H1 (cell line): ENCODE measurements at regions not wholly inside any gene's neighbourhood (a gene's known extent, or its start where the extent isn't known, plus 50 kb on each side); places are given as distances from the start of the nearest gene placed in this dataset.

Source experiments
- CTCF ChIA-PET: fragments of 300-600 bp; sonication (Branson Sonifier 250); formaldehyde crosslinking; loops from one replicate; lab custom pipeline; 2021; ENCODE audit not compliant: partially characterized antibody; lab: Charles Lee
- POLR2A ChIA-PET: fragments of 300-600 bp; sonication (Branson Sonifier 250); formaldehyde crosslinking; loops from one replicate; lab custom pipeline; 2021; ENCODE audit warnings: inconsistent platforms; ENCODE audit not compliant: partially characterized antibody; lab: Charles Lee
- DNase-seq, 2 experiments: peaks; one replicate each; pipeline versions ENCODE4 v3.0.0 to v3.0.0-alpha.2; 2010 to 2022; ENCODE audit warnings: low spot score in 2 of 2, low read depth in 1 of 2, mixed read lengths in 1 of 2
- FAIRE-seq: peaks from 2 replicates; lab custom pipeline; 2011; peaks lifted over from hg19 to GRCh38; lab: Jason Lieb, UNC
- H2AFZ ChIP-seq: 2 replicates; pipeline ENCODE4 v1.8.1; 2012; ENCODE audit warnings: low read length, inconsistent platforms
- H2AK5ac ChIP-seq: 2 replicates; pipeline ENCODE4 v1.6.1; 2013; ENCODE audit warnings: low read depth, low read length
- H2BK120ac ChIP-seq: replicated peaks from 2 replicates; pipeline ENCODE3; 2013; ENCODE audit warnings: low read depth, low read length, inconsistent platforms
- H2BK12ac ChIP-seq: 2 replicates; pipeline ENCODE4 v1.6.1; 2013; ENCODE audit warnings: low read depth, low read length
- H2BK15ac ChIP-seq: 2 replicates; pipeline ENCODE4 v1.6.1; 2013; ENCODE audit warnings: low read length
- H2BK20ac ChIP-seq: 2 replicates; pipeline ENCODE4 v1.6.1; 2013; ENCODE audit warnings: low read length
- H2BK5ac ChIP-seq: 2 replicates; pipeline ENCODE4 v1.6.1; 2013; ENCODE audit warnings: low read depth, low read length
- H3K14ac ChIP-seq: 2 replicates; pipeline ENCODE4 v1.6.1; 2013; ENCODE audit warnings: inconsistent platforms; ENCODE audit not compliant: insufficient read length
- H3K18ac ChIP-seq: 2 replicates; pipeline ENCODE4 v1.6.1; 2013; ENCODE audit warnings: low read length; ENCODE audit errors: extremely low read depth
- H3K23ac ChIP-seq: 2 replicates; pipeline ENCODE4 v1.6.1; 2013; ENCODE audit warnings: inconsistent platforms; ENCODE audit not compliant: insufficient read length
- H3K23me2 ChIP-seq: 2 replicates; pipeline ENCODE4 v1.6.1; 2013; ENCODE audit warnings: low read depth, low read length
- H3K27ac ChIP-seq: 2 replicates; pipeline ENCODE4 v1.6.1; 2011; ENCODE audit warnings: low read depth, low read length, inconsistent platforms
- H3K27me3 ChIP-seq, 4 experiments: replicated peaks in 1 of 4; 1 replicate in 1 of 4; 2 replicates in 3 of 4; pipeline versions ENCODE4 v1.6.1 to v1.8.1; 2011 to 2013; ENCODE audit warnings: low read length in 3 of 4, mild to moderate bottlenecking in 3 of 4, inconsistent platforms in 2 of 4, mixed read lengths in 2 of 4, moderate library complexity in 1 of 4; ENCODE audit not compliant: control insufficient read depth in 3 of 4, insufficient read depth in 3 of 4; ENCODE audit errors: extremely low read depth in 1 of 4
- H3K36me3 ChIP-seq, 4 experiments: 2 replicates each; pipeline versions ENCODE4 v1.6.1 to v1.8.1; 2011 to 2013; ENCODE audit warnings: mild to moderate bottlenecking in 4 of 4, low read length in 3 of 4, moderate library complexity in 2 of 4, control low read depth in 1 of 4, inconsistent platforms in 1 of 4; ENCODE audit not compliant: insufficient read depth in 4 of 4, control insufficient read depth in 2 of 4
- H3K4ac ChIP-seq: replicated peaks from 2 replicates; pipeline ENCODE3; 2013; ENCODE audit warnings: low read length, low read depth, mixed read lengths, inconsistent platforms; ENCODE audit not compliant: insufficient read length
- H3K4me1 ChIP-seq, 4 experiments: replicated peaks in 1 of 4; 1 replicate in 1 of 4; 2 replicates in 3 of 4; pipeline versions ENCODE4 v1.6.1 to v1.8.1; 2011 to 2013; ENCODE audit warnings: low read length in 3 of 4, inconsistent platforms in 2 of 4, mixed read lengths in 1 of 4; ENCODE audit not compliant: insufficient read depth in 4 of 4, control insufficient read depth in 3 of 4
- H3K4me2 ChIP-seq, 2 experiments: 2 replicates each; pipeline versions ENCODE4 v1.6.1 to v1.8.1; 2011 to 2013; ENCODE audit warnings: low read depth in 2 of 2, low read length in 2 of 2, control low read depth in 1 of 2, inconsistent platforms in 1 of 2, mild to moderate bottlenecking in 1 of 2; ENCODE audit not compliant: insufficient read depth in 1 of 2
- H3K4me3 ChIP-seq, 4 experiments: fragments of 200-600, 300-600 bp in 1 of 4; sonication (generic), shearing (Covaris generic), sonication (Bioruptor Twin) in 1 of 4; 2 replicates each; pipeline versions ENCODE4 v1.5.1 to v1.8.1; 2011 to 2016; ENCODE audit warnings: low read length in 4 of 4, low read depth in 3 of 4, control low read depth in 2 of 4, inconsistent platforms in 2 of 4, mild to moderate bottlenecking in 2 of 4, mixed read lengths in 1 of 4, moderate library complexity in 1 of 4; ENCODE audit not compliant: insufficient read depth in 2 of 4; ENCODE audit errors: extremely low read depth in 1 of 4
- H3K56ac ChIP-seq: replicated peaks from 2 replicates; pipeline ENCODE3; 2013; ENCODE audit warnings: low read depth, mild to moderate bottlenecking, mixed read lengths, low read length, inconsistent platforms; ENCODE audit not compliant: insufficient read length
- H3K79me1 ChIP-seq: 2 replicates; pipeline ENCODE4 v1.6.1; 2013; ENCODE audit warnings: low read depth, low read length, control low read depth
- H3K79me2 ChIP-seq, 2 experiments: 2 replicates each; pipeline versions ENCODE4 v1.6.1 to v1.8.1; 2012 to 2013; ENCODE audit warnings: low read length in 2 of 2, mild to moderate bottlenecking in 2 of 2, inconsistent platforms in 1 of 2; ENCODE audit not compliant: insufficient read depth in 2 of 2, control insufficient read depth in 1 of 2
- H3K9ac ChIP-seq, 4 experiments: replicated peaks in 1 of 4; 1 replicate in 1 of 4; 2 replicates in 3 of 4; pipeline versions ENCODE4 v1.6.1 to v1.8.1; 2011 to 2013; ENCODE audit warnings: low read depth in 3 of 4, low read length in 3 of 4, control low read depth in 2 of 4, mild to moderate bottlenecking in 2 of 4, moderate library complexity in 2 of 4, inconsistent platforms in 1 of 4; ENCODE audit errors: extremely low read depth in 1 of 4
- H3K9me3 ChIP-seq, 2 experiments: 2 replicates each; pipeline versions ENCODE4 v1.6.1 to v1.8.1; 2012 to 2013; ENCODE audit warnings: mild to moderate bottlenecking in 2 of 2, moderate library complexity in 2 of 2, control low read depth in 1 of 2, inconsistent platforms in 1 of 2, low read depth in 1 of 2, low read length in 1 of 2, mixed read lengths in 1 of 2; ENCODE audit not compliant: insufficient read depth in 2 of 2
- H4K20me1 ChIP-seq, 2 experiments: replicated peaks in 1 of 2; 2 replicates each; pipeline versions ENCODE3 to v1.8.1; 2011 to 2013; ENCODE audit warnings: inconsistent platforms in 2 of 2, low read length in 2 of 2, mild to moderate bottlenecking in 1 of 2; ENCODE audit not compliant: insufficient read depth in 2 of 2, control insufficient read depth in 1 of 2
- H4K5ac ChIP-seq: 2 replicates; pipeline ENCODE4 v1.6.1; 2013; ENCODE audit warnings: low read length, low read depth, mixed read lengths, inconsistent platforms; ENCODE audit not compliant: insufficient read length
- H4K8ac ChIP-seq: 2 replicates; pipeline ENCODE4 v1.8.0; 2013; ENCODE audit warnings: mild to moderate bottlenecking, moderate library complexity, low read length, inconsistent platforms; ENCODE audit not compliant: insufficient read depth; ENCODE audit errors: extremely low read depth
- H4K91ac ChIP-seq: replicated peaks from 2 replicates; pipeline ENCODE3; 2013; ENCODE audit warnings: low read length, mixed read lengths, inconsistent platforms; ENCODE audit not compliant: insufficient read length
- CREB1 ChIP-seq: IDR thresholded peaks from 2 replicates; pipeline ENCODE4 v1.6.1; 2012; ENCODE audit warnings: inconsistent platforms
- EGR1 ChIP-seq: IDR thresholded peaks from 2 replicates; pipeline ENCODE4 v1.6.1; 2011; ENCODE audit warnings: low read depth, low read length, borderline replicate concordance
- GTF2F1 ChIP-seq: IDR thresholded peaks from 2 replicates; pipeline ENCODE4 v1.6.1; 2012; ENCODE audit warnings: low read depth, low read length, improper control_type of control experiment, borderline replicate concordance
- KDM1A ChIP-seq: fragments of 200-600, 300-600 bp; sonication (generic); IDR thresholded peaks from 2 replicates; pipeline ENCODE4 v1.7.1; 2016; ENCODE audit warnings: mild to moderate bottlenecking, low read length, borderline replicate concordance
- RAD21 ChIP-seq, 2 experiments: IDR thresholded peaks in 1 of 2; conservative IDR thresholded peaks in 1 of 2; 2 replicates each; pipeline ENCODE4 v1.6.1; 2011; ENCODE audit warnings: low read depth in 2 of 2, low read length in 2 of 2, improper control_type of control experiment in 1 of 2, inconsistent platforms in 1 of 2, mild to moderate bottlenecking in 1 of 2, moderate library complexity in 1 of 2
- SIRT6 ChIP-seq: IDR thresholded peaks from one replicate; pipeline ENCODE4 v1.7.1; 2012; ENCODE audit warnings: low read length, inconsistent platforms
- SUZ12 ChIP-seq: fragments of 200-600 bp; sonication (generic); IDR thresholded peaks from 2 replicates; pipeline ENCODE4 v1.6.1; 2012; ENCODE audit warnings: mild to moderate bottlenecking, inconsistent platforms, low read length, moderate library complexity, mixed read lengths
- TCF12 ChIP-seq: IDR thresholded peaks from 2 replicates; pipeline ENCODE4 v1.6.1; 2011; ENCODE audit warnings: low read depth, mild to moderate bottlenecking, low read length
- ZNF274 ChIP-seq: IDR thresholded peaks from 2 replicates; pipeline ENCODE4 v1.7.0; 2012; ENCODE audit warnings: low read length, borderline replicate concordance; ENCODE audit errors: extremely low read depth
- WGBS, 2 experiments: shearing (Covaris generic) in 1 of 2; methylation state at CpG; one replicate each; pipeline versions ENCODE4 v1.1.6 to v1.1.7; 2013 to 2015; ENCODE audit warnings: low lambda C conversion rate in 2 of 2, mixed read lengths in 2 of 2, inconsistent platforms in 1 of 2, low coverage in 1 of 2, missing lambda C conversion rate in 1 of 2; ENCODE audit not compliant: insufficient replicate concordance in 2 of 2, insufficient coverage in 1 of 2, insufficient read length in 1 of 2; ENCODE audit errors: extremely low coverage in 1 of 2, missing lambda C conversion rate in 1 of 2; 5-methylcytosine and 5-hydroxymethylcytosine counted together
- TF ChIP-seq, protein P1 (sequence below): IDR thresholded peaks from 2 replicates; pipeline ENCODE4 v1.6.1; 2012; ENCODE audit warnings: low read length, inconsistent platforms

DNA sequence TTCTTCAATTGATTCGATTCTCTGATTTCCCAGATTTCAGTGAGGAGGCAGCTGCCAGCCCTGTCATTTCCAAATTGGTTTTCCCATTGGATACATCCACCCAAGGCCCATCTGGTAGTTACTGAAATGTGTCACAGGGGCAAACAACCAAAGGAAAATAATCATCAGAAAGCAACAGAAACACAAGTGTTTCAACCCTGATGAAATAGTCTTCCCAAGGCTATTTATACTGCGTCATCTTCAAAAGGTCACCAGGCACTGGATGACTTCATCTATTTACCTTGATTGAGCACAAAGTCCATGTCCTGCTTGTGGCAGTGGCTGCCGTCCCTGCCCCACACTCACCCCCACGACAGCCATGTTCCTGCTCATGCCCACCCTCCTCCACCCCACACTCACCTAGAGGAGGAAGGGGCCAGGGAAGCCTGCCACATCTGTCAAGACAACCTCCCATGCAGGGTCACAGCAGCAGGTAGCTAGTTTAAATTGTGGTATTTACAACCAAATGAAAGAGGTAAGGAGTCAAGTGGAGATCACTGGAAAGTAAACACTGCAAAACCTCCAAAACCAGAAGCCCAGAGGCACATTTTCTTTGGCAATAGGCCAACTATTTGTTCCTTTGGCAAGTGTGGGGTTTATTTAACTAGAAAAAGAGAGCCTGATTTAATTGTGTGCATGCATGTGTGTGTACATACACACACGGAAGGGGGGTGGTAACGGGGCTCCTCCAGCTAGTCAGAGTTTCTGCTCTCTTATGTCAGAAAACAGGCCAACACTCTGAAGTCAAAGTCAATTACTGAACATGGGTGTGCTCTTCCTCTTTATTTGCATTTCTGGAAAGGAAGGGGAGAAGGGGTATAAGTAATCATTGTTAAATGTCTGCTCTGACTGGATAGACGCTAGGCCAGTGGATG is 49.5 kb upstream of the RAB4A start:
- Histone ChIP-seq H3K14ac (no peak overlapping the region), H3K4me2 (no peak overlapping the region), H4K8ac (no peak overlapping the region), H4K20me1 (peaks cover 0 to 2% of the 10 kb centered on the region in 2 experiments), H3K79me2 (no peaks in the 10 kb centered on the region), H3K4me1 (peaks cover 0 to 6% (median 2%) of the 10 kb centered on the region in 4 experiments; a peak in 4 of 7 replicates), H3K18ac (peak overlapping the region; percentile 40; the same call in 1 of the 2 replicates), H3K23ac (no peak overlapping the region), H2BK20ac (no peak overlapping the region), H3K9me3 (no peaks in the 10 kb centered on the region), H4K91ac (peak overlapping the region; percentile 12), H3K36me3 (no peaks in the 10 kb centered on the region), H3K27ac (no peak overlapping the region), H3K27me3 (no peaks in the 10 kb centered on the region), H3K56ac (no peak overlapping the region), H3K79me1 (no peaks in the 10 kb centered on the region), H2BK12ac (no peak overlapping the region), H2BK15ac (0 out of 2 replicates have a peak overlapping the region, but pooled peaks have one; percentile 34), H2BK120ac (no peak overlapping the region), H3K9ac (no peak overlapping the region), H2BK5ac (peak overlapping the region; percentile 20; the same call in 1 of the 2 replicates), H3K4ac (no peak overlapping the region), H2AFZ (no peak overlapping the region), H3K23me2 (peaks cover 8% of the 10 kb centered on the region), H2AK5ac (no peak overlapping the region), H3K4me3 (no peak overlapping the region), H4K5ac (no peak overlapping the region)
- ChIA-PET CTCF (interaction anchor here (0.9 to 1.6 kb wide), 4 partner anchors 21 to 129 kb away, joined by 3 to 4 read pairs (median 3); no protein-coding TSS in a partner anchor), POLR2A (interaction anchor here (1.5 kb wide), 1 partner anchor 18 kb away, joined by 4 read pairs; no protein-coding TSS in a partner anchor)
- DNase-seq (peak in 1 of 2 experiments; percentile 34), FAIRE-seq (no peak)
- no peak for TF ChIP-seq SUZ12
- no peak for TF ChIP-seq RAD21 (IDR thresholded peaks at IDR 0.05 in 1 of 2, conservative IDR thresholded peaks at IDR 0.05 in 1 of 2; ENCODE audit: low read depth in 2 of 2, low read length in 2 of 2)
- TF ChIP-seq TCF12 = no peak
- TF ChIP-seq ZNF274 = no peak
- no peak for TF ChIP-seq CREB1
- no peak for TF ChIP-seq KDM1A
- TF ChIP-seq GTF2F1 = no peak
- TF ChIP-seq, protein P1, sequence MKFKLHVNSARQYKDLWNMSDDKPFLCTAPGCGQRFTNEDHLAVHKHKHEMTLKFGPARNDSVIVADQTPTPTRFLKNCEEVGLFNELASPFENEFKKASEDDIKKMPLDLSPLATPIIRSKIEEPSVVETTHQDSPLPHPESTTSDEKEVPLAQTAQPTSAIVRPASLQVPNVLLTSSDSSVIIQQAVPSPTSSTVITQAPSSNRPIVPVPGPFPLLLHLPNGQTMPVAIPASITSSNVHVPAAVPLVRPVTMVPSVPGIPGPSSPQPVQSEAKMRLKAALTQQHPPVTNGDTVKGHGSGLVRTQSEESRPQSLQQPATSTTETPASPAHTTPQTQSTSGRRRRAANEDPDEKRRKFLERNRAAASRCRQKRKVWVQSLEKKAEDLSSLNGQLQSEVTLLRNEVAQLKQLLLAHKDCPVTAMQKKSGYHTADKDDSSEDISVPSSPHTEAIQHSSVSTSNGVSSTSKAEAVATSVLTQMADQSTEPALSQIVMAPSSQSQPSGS = no peak
- TF ChIP-seq SIRT6 = no peak
- TF ChIP-seq EGR1 = no peak
- 88% methylated on average over 7 of the region's 7 CpGs; no CpG with 5 or more reads in 1 of the 2 experiments for WGBS, 2 experiments
